ENCODE measurements at regions not wholly inside any gene's neighbourhood (a gene's known extent, or its start where the extent isn't known, plus 50 kb on each side); places are given as distances from the start of the nearest gene placed in this dataset.
"Not testable (repeated sequence)": the region's sequence is repeated elsewhere in the genome, so short reads cannot be mapped to it uniquely, and the experiment has no call there.

DNA sequence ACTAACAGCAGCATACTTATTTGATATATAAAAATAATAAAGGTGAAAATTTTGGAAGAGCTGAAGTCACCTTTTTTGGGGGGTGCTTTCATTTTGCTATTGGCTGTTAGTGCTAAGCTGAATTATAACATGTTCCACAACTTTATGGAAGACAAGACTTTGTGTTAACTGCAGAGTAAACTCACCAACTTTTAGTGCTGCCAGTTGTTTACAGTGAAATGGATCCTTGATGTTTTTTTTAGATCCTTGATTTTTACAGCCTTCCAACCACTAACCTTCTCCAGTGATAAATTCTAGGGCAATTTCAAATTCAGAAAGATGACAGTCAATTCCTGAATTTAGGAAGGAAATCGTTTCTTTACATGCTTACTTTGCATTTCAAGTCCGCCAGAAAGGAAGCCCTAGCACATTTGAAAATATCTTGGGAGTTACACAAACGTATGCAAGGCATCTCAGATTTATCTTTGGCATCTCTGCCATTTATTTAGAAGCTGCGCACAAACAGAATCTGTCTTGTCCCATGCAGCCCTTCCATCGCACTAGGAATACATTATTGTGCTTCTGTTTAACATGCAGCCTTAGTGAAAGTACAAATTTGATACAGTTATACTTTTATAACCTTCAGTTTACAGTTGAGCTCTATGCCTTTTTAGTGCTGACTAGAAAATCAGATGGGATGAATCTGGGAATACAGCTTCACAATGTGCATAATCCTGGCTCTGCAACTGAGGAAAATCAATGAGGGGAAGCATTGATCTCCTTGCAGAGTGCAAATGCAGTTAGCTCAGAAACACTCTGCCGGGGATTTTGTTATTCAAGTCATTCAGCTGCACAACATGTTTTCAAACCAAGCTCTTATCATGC lies 142.4 kb upstream of the ZNF608 start:
- H3K27ac ChIP-seq (ENCODE audit: low read length), result no peak overlapping the region
- H3K9me2 ChIP-seq (replicated peaks; ENCODE audit: insufficient read depth, low read length), result no peaks in the 10 kb centered on the region
- no peaks in the 10 kb centered on the region for H3K9me3 ChIP-seq (ENCODE audit: low read length)
- peaks cover 4% of the 10 kb centered on the region for H3K4me1 ChIP-seq (ENCODE audit: low read length)
- no peak overlapping the region for H3K9ac ChIP-seq (ENCODE audit: low read length)
- no peaks in the 10 kb centered on the region for H3K27me3 ChIP-seq (ENCODE audit: low read length)
- H4K20me1 ChIP-seq (ENCODE audit: insufficient read depth, low read depth, low read length), result no peaks in the 10 kb centered on the region
- no peaks in the 10 kb centered on the region for H3K79me2 ChIP-seq (ENCODE audit: low read length)
- DNase-seq, result no peak
- no peak overlapping the region for H3K4me3 ChIP-seq (ENCODE audit: low read length)
- no peak overlapping the region for H3K4me2 ChIP-seq (ENCODE audit: low read depth, low read length, poor library complexity, severe bottlenecking)
- H2AFZ ChIP-seq (ENCODE audit: low read length), result no peak overlapping the region
- H3K36me3 ChIP-seq (ENCODE audit: insufficient read depth, low read length), result no peaks in the 10 kb centered on the region

DNA sequence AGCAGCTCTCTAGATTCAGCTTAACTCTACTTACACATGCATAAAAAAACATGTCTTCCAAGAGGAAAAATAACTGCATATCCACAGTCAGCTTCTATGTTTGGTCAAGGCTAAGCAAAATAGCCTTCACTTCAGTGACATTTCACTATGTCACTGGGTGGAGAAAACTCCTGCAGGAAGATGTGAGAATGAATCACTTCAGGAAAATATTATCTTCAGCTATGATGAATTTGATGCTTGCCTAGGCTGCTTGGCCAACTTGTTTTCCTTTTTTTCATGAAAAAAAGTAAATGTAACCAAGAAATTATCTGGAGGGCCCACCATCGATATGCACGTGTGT lies 143.0 kb upstream of the ZNF608 start:
- Histone ChIP-seq H3K9me3 (ENCODE audit: low read length) (no peaks in the 10 kb centered on the region), H3K4me3 (ENCODE audit: low read length) (no peak overlapping the region), H3K9me2 (replicated peaks; ENCODE audit: insufficient read depth, low read length) (no peaks in the 10 kb centered on the region), H3K4me1 (ENCODE audit: low read length) (peaks cover 4% of the 10 kb centered on the region), H3K4me2 (ENCODE audit: low read depth, low read length, poor library complexity, severe bottlenecking) (no peak overlapping the region), H3K36me3 (ENCODE audit: insufficient read depth, low read length) (no peaks in the 10 kb centered on the region), H3K9ac (ENCODE audit: low read length) (no peak overlapping the region), H3K79me2 (ENCODE audit: low read length) (no peaks in the 10 kb centered on the region), H3K27me3 (ENCODE audit: low read length) (no peaks in the 10 kb centered on the region), H4K20me1 (ENCODE audit: insufficient read depth, low read depth, low read length) (no peaks in the 10 kb centered on the region), H2AFZ (ENCODE audit: low read length) (no peak overlapping the region), H3K27ac (ENCODE audit: low read length) (no peak overlapping the region)
- no peak for DNase-seq

DNA sequence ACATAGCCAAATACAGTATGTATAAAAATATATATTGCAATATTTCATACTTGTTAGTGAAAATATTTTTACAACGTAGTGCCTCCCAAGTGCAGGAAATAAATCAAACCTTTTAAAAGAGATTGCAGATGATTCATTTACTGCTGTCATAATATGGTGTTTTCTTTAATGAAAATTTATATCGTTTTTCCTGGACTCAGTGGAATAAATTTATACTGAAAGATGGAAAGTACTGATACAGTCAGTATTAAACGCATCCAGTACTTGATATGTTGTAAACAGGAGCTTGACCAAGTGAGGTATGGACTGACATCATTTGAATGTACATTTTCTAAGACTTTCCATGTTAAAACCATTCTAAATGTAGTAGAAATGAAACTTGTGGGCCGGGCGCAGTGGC lies 143.4 kb upstream of the ZNF608 start:
- Histone ChIP-seq H3K9me3 (ENCODE audit: low read length) (no peaks in the 10 kb centered on the region), H3K4me2 (ENCODE audit: low read depth, low read length, poor library complexity, severe bottlenecking) (no peak overlapping the region), H4K20me1 (ENCODE audit: insufficient read depth, low read depth, low read length) (no peaks in the 10 kb centered on the region), H2AFZ (ENCODE audit: low read length) (no peak overlapping the region), H3K9ac (ENCODE audit: low read length) (no peak overlapping the region), H3K4me1 (ENCODE audit: low read length) (peaks cover 4% of the 10 kb centered on the region), H3K36me3 (ENCODE audit: insufficient read depth, low read length) (no peaks in the 10 kb centered on the region), H3K27ac (ENCODE audit: low read length) (no peak overlapping the region), H3K4me3 (ENCODE audit: low read length) (no peak overlapping the region), H3K27me3 (ENCODE audit: low read length) (no peaks in the 10 kb centered on the region), H3K79me2 (ENCODE audit: low read length) (no peaks in the 10 kb centered on the region), H3K9me2 (replicated peaks; ENCODE audit: insufficient read depth, low read length) (no peaks in the 10 kb centered on the region)
- DNase-seq, result no peak

DNA sequence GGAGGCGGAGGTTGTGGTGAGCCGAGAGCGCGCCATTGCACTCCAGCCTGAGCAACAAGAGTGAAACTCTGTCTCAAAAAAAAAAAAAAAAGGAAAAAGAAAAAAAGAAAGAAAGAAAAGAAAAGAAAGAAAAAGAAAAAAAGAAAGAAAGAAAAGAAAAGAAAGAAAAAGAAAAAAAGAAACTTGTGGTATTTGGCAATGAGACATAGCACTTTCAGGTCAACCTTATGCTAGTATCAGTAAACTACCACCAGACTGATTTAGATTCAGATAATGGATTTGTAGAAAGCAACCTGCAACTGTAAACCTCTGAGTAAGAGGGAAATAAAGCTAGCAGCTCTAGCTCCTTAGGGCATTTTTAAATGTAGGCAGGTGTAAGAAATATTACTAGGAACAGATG lies 144.0 kb upstream of the ZNF608 start:
- not testable (repeated sequence) for H3K36me3 ChIP-seq (ENCODE audit: insufficient read depth, low read length); DNase-seq; H3K9me2 ChIP-seq (replicated peaks; ENCODE audit: insufficient read depth, low read length); H3K9ac ChIP-seq (ENCODE audit: low read length); H3K79me2 ChIP-seq (ENCODE audit: low read length); H3K4me1 ChIP-seq (ENCODE audit: low read length); H3K4me3 ChIP-seq (ENCODE audit: low read length); H3K27me3 ChIP-seq (ENCODE audit: low read length); H3K9me3 ChIP-seq (ENCODE audit: low read length); H3K4me2 ChIP-seq (ENCODE audit: low read depth, low read length, poor library complexity, severe bottlenecking); H2AFZ ChIP-seq (ENCODE audit: low read length); H4K20me1 ChIP-seq (ENCODE audit: insufficient read depth, low read depth, low read length); H3K27ac ChIP-seq (ENCODE audit: low read length)

DNA sequence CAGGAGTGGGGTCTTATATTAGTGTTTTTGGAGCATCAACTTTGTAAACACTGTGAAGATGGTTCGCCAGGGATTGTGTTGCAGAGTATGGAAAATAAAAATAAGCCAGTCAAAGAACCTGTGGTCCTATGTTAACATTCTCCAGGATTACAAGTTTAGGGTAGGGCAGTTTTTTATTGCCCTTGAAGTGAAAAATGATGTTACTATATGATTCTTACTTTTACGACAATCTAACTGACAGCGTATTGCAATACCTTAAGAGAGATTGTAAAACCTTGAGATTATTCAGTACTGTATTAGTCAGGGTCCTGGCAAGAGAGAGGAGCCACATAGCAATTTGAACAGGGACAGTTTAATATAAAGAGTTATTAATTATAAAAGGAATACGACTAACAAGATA lies 144.7 kb upstream of the ZNF608 start:
- H2AFZ ChIP-seq (ENCODE audit: low read length), result no peak overlapping the region
- H3K4me1 ChIP-seq (ENCODE audit: low read length), result peaks cover 4% of the 10 kb centered on the region
- no peak for DNase-seq
- H3K4me2 ChIP-seq (ENCODE audit: low read depth, low read length, poor library complexity, severe bottlenecking), result no peak overlapping the region
- H4K20me1 ChIP-seq (ENCODE audit: insufficient read depth, low read depth, low read length), result no peaks in the 10 kb centered on the region
- H3K9me3 ChIP-seq (ENCODE audit: low read length), result no peaks in the 10 kb centered on the region
- H3K79me2 ChIP-seq (ENCODE audit: low read length), result no peaks in the 10 kb centered on the region
- H3K27me3 ChIP-seq (ENCODE audit: low read length), result no peaks in the 10 kb centered on the region
- H3K4me3 ChIP-seq (ENCODE audit: low read length), result no peak overlapping the region
- H3K27ac ChIP-seq (ENCODE audit: low read length), result no peak overlapping the region
- no peak overlapping the region for H3K9ac ChIP-seq (ENCODE audit: low read length)
- no peaks in the 10 kb centered on the region for H3K9me2 ChIP-seq (replicated peaks; ENCODE audit: insufficient read depth, low read length)
- H3K36me3 ChIP-seq (ENCODE audit: insufficient read depth, low read length), result no peaks in the 10 kb centered on the region

DNA sequence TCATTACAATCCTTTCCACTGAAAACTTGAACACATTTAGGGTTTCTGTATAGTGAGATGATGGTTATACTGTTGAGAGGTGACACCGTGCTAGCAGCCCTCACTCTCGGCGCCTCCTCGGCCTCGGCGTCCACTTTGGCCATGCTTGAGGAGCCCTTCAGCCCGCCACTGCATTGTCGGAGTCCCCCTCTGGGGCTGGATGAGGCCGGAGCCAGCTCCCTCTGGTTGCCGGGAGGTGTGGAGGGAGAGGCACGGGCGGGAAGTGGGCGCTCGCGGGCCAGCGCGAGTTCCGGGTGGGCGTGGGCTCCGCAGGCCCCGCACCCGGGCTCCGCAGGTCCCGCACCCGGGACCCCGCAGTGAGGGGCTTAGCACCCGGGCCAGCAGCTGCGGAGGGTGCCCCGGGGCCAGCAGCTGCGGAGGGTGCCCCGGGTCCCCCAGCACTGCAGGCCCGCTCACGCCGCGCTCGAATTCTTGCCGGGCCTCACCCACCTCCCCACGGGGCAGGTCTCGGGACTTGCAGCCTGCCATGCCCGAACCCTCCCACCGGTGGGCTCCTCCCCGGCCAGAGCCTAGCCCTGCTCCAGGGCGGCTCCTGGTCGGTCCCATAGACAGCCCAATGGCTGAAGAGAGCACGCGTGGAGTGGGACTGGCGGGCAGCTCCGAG lies 145.9 kb upstream of the ZNF608 start:
- H3K4me3 ChIP-seq (ENCODE audit: low read length), result no peak overlapping the region
- no peaks in the 10 kb centered on the region for H4K20me1 ChIP-seq (ENCODE audit: insufficient read depth, low read depth, low read length)
- H3K9ac ChIP-seq (ENCODE audit: low read length), result no peak overlapping the region
- no peak overlapping the region for H3K4me2 ChIP-seq (ENCODE audit: low read depth, low read length, poor library complexity, severe bottlenecking)
- no peak overlapping the region for H2AFZ ChIP-seq (ENCODE audit: low read length)
- no peaks in the 10 kb centered on the region for H3K27me3 ChIP-seq (ENCODE audit: low read length)
- no peaks in the 10 kb centered on the region for H3K9me2 ChIP-seq (replicated peaks; ENCODE audit: insufficient read depth, low read length)
- peaks cover 4% of the 10 kb centered on the region for H3K4me1 ChIP-seq (ENCODE audit: low read length)
- no peak overlapping the region for H3K27ac ChIP-seq (ENCODE audit: low read length)
- no peaks in the 10 kb centered on the region for H3K79me2 ChIP-seq (ENCODE audit: low read length)
- H3K9me3 ChIP-seq (ENCODE audit: low read length), result no peaks in the 10 kb centered on the region
- H3K36me3 ChIP-seq (ENCODE audit: insufficient read depth, low read length), result no peaks in the 10 kb centered on the region
- no peak for DNase-seq

DNA sequence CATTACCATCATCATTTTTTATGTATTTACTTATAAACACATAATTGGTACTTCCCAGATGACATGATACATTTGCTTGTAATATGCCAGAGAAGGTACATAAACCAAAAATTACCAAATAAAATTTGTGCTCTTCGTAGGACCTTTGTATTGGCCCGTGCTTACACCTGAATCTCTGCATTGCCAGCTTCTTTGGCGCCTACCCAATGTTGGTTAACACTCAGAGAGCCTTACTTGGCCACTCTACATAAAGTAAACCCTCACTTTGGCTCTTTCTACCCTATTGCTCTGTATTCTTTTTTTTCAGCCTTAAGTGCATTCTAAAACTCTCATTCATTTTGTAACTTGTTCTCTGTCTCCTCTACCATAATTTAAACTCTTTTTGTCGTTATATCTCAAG lies 148.1 kb upstream of the ZNF608 start:
- Histone ChIP-seq H3K27ac (ENCODE audit: low read length) (no peak overlapping the region), H3K4me2 (ENCODE audit: low read depth, low read length, poor library complexity, severe bottlenecking) (no peak overlapping the region), H3K79me2 (ENCODE audit: low read length) (no peaks in the 10 kb centered on the region), H3K36me3 (ENCODE audit: insufficient read depth, low read length) (no peaks in the 10 kb centered on the region), H3K9ac (ENCODE audit: low read length) (no peak overlapping the region), H3K9me3 (ENCODE audit: low read length) (no peaks in the 10 kb centered on the region), H3K4me3 (ENCODE audit: low read length) (no peak overlapping the region), H3K4me1 (ENCODE audit: low read length) (no peaks in the 10 kb centered on the region), H4K20me1 (ENCODE audit: insufficient read depth, low read depth, low read length) (no peaks in the 10 kb centered on the region), H3K27me3 (ENCODE audit: low read length) (no peaks in the 10 kb centered on the region), H2AFZ (ENCODE audit: low read length) (no peak overlapping the region), H3K9me2 (replicated peaks; ENCODE audit: insufficient read depth, low read length) (no peaks in the 10 kb centered on the region)
- DNase-seq, result no peak

DNA sequence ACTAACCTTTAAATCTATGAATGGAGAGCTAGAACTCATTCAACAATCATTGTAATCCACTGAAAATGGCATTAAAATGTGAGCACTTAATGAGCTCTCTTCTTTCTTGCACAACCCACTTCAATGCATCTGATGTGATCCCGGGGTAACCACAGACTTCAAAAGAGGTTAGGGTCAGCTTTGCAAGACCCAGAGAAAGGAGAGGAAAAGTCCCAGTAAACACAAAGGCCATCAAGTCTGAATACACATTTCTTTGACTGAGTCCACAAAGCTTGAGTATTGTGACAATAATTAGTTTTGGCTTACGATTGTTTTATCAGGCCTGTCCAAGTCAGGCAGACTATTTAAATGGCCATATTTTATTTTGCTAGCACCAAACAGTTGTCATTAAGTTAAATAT lies 148.8 kb upstream of the ZNF608 start:
- H3K27me3 ChIP-seq (ENCODE audit: low read length), result no peaks in the 10 kb centered on the region
- DNase-seq, result no peak
- H3K9me2 ChIP-seq (replicated peaks; ENCODE audit: insufficient read depth, low read length), result no peaks in the 10 kb centered on the region
- H3K4me2 ChIP-seq (ENCODE audit: low read depth, low read length, poor library complexity, severe bottlenecking), result no peak overlapping the region
- H3K36me3 ChIP-seq (ENCODE audit: insufficient read depth, low read length), result no peaks in the 10 kb centered on the region
- H4K20me1 ChIP-seq (ENCODE audit: insufficient read depth, low read depth, low read length), result no peaks in the 10 kb centered on the region
- no peak overlapping the region for H3K27ac ChIP-seq (ENCODE audit: low read length)
- H2AFZ ChIP-seq (ENCODE audit: low read length), result no peak overlapping the region
- no peaks in the 10 kb centered on the region for H3K9me3 ChIP-seq (ENCODE audit: low read length)
- no peak overlapping the region for H3K9ac ChIP-seq (ENCODE audit: low read length)
- H3K4me1 ChIP-seq (ENCODE audit: low read length), result no peaks in the 10 kb centered on the region
- no peak overlapping the region for H3K4me3 ChIP-seq (ENCODE audit: low read length)
- H3K79me2 ChIP-seq (ENCODE audit: low read length), result no peaks in the 10 kb centered on the region

All from Karpas-422 (cell line).